ENCODE measurements at regions not wholly inside any gene's neighbourhood (a gene's known extent, or its start where the extent isn't known, plus 50 kb on each side); places are given as distances from the start of the nearest gene placed in this dataset.

GRCh38 chr1:186550832-186551231, 89.9 kb upstream of the PDC start:
- DNase-seq = no peak

- DNase-seq = no peak
Measured at GRCh38 chr1:186541003-186541402, 80.1 kb upstream of the PDC start.

- DNase-seq = no peak
Measured at GRCh38 chr1:186540521-186540920, 79.6 kb upstream of the PDC start.

GRCh38 chr1:186536273-186536890, 75.5 kb upstream of the PDC start:
- DNase-seq = peak; percentile 44

GRCh38 chr1:186535388-186536133, 74.6 kb upstream of the PDC start:
- peak; percentile 97 for DNase-seq

GRCh38 chr1:186534401-186534800, 73.5 kb upstream of the PDC start:
- DNase-seq = no peak

- peak; percentile 69 for DNase-seq
Measured at GRCh38 chr1:186532466-186532865, 71.6 kb upstream of the PDC start.

- peak; percentile 82 for DNase-seq
Measured at GRCh38 chr1:186531561-186532165, 70.7 kb upstream of the PDC start.

- peak; percentile 51 for DNase-seq
Measured at GRCh38 chr1:186530109-186530508, 69.2 kb upstream of the PDC start.

- DNase-seq = peak; percentile 29
Measured at GRCh38 chr1:186519982-186520381, 59.1 kb upstream of the PDC start.

GRCh38 chr1:186518822-186519381, 58.0 kb upstream of the PDC start:
- DNase-seq = no peak

- DNase-seq = no peak
Measured at GRCh38 chr1:186518395-186518794, 57.5 kb upstream of the PDC start.

GRCh38 chr1:186514367-186514766, 53.5 kb upstream of the PDC start:
- no peak for DNase-seq

GRCh38 chr1:186513526-186513925, 52.6 kb upstream of the PDC start:
- no peak for DNase-seq

GRCh38 chr1:186512698-186513457, 52.0 kb upstream of the PDC start:
- no peak for DNase-seq

- no peak for DNase-seq
Measured at GRCh38 chr1:186511761-186512637, 51.1 kb upstream of the PDC start.

Data from fibroblast of skin of abdomen (primary cell).